K562 (cell line): ENCODE measurements at regions not wholly inside any gene's neighbourhood (a gene's known extent, or its start where the extent isn't known, plus 50 kb on each side); places are given as distances from the start of the nearest gene placed in this dataset.

Experiments used
- CREB1 ChIP-seq, 2 experiments: sonication (generic) in 1 of 2; formaldehyde crosslinking in 1 of 2; IDR thresholded peaks; 2 replicates each; pipeline versions ENCODE4 v1.6.1 to v1.8.0; 2012 to 2022; ENCODE audit warnings: inconsistent platforms in 1 of 2, mild to moderate bottlenecking in 1 of 2, missing genetic modification reagents in 1 of 2, moderate library complexity in 1 of 2
- EP300 ChIP-seq: IDR thresholded peaks from 2 replicates; pipeline ENCODE4 v1.6.1; 2012; ENCODE audit warnings: low read length, improper control_type of control experiment
- HDAC2 ChIP-seq: fragments of 450-650 bp; IDR thresholded peaks from 2 replicates; pipeline ENCODE4 v1.6.1; 2016; ENCODE audit warnings: mild to moderate bottlenecking
- TF ChIP-seq, protein P1 (sequence below): fragments of 450-650 bp; formaldehyde crosslinking; IDR thresholded peaks from 2 replicates; pipeline ENCODE4 v1.4.0; 2020; ENCODE audit warnings: mild to moderate bottlenecking, moderate library complexity
- TF ChIP-seq, protein P2 (sequence below), 2 experiments: fragments of 450-650 bp in 1 of 2; sonication (generic) in 1 of 2; formaldehyde crosslinking in 1 of 2; IDR thresholded peaks in 1 of 2; conservative IDR thresholded peaks in 1 of 2; 2 replicates each; pipeline versions ENCODE4 v1.6.1 to v1.8.1; 2016 to 2023; ENCODE audit warnings: mild to moderate bottlenecking in 2 of 2, moderate library complexity in 2 of 2, inconsistent platforms in 1 of 2, missing genetic modification reagents in 1 of 2

DNA sequence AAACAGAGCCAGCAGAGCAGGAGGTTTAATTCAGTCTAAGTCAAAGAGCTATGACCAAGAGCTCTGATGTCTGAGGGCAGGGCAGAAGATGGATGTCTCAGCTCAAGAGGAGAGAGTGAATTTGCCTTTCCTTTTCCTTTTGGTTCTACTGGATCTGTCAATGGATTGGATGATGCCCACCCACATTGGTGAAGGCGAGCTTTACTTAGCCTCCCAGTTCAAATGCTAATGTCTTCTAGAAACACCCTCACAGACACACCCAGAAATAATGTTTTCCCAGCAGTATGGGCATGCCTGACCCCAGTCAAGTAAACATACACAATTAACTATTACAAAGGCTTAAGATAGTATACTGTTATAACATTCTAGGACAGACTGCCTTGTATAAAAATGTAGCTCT lies 236.3 kb upstream of the NRXN1 start:
- TF ChIP-seq HDAC2 (no peak), CREB1 (IDR thresholded peaks at IDR 0.05) (no peak), CREB1 (CRISPR knock-in tag; IDR thresholded peaks at IDR 0.05) (no peak), EP300 (no peak)
- TF ChIP-seq, protein P1, sequence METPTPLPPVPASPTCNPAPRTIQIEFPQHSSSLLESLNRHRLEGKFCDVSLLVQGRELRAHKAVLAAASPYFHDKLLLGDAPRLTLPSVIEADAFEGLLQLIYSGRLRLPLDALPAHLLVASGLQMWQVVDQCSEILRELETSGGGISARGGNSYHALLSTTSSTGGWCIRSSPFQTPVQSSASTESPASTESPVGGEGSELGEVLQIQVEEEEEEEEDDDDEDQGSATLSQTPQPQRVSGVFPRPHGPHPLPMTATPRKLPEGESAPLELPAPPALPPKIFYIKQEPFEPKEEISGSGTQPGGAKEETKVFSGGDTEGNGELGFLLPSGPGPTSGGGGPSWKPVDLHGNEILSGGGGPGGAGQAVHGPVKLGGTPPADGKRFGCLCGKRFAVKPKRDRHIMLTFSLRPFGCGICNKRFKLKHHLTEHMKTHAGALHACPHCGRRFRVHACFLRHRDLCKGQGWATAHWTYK (CRISPR knock-in tag), result no peak
- TF ChIP-seq, protein P2, sequence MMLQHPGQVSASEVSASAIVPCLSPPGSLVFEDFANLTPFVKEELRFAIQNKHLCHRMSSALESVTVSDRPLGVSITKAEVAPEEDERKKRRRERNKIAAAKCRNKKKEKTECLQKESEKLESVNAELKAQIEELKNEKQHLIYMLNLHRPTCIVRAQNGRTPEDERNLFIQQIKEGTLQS (IDR thresholded peaks at IDR 0.05), result no peak
- TF ChIP-seq, protein P2 (CRISPR knock-in tag; conservative IDR thresholded peaks at IDR 0.05), result no peak
